HG02885 (cell line): ENCODE measurements at regions not wholly inside any gene's neighbourhood (a gene's known extent, or its start where the extent isn't known, plus 50 kb on each side); places are given as distances from the start of the nearest gene placed in this dataset.
"Not testable (repeated sequence)": the region's sequence is repeated elsewhere in the genome, so short reads cannot be mapped to it uniquely, and the experiment has no call there.

ENCODE experiments used
- ATAC-seq: cut with Tn5 transposase; IDR thresholded peaks from one replicate; pipeline ENCODE4 v1.9.1; 2021; ENCODE audit warnings: mild to moderate bottlenecking; ENCODE audit not compliant: unreplicated experiment, poor library complexity

DNA sequence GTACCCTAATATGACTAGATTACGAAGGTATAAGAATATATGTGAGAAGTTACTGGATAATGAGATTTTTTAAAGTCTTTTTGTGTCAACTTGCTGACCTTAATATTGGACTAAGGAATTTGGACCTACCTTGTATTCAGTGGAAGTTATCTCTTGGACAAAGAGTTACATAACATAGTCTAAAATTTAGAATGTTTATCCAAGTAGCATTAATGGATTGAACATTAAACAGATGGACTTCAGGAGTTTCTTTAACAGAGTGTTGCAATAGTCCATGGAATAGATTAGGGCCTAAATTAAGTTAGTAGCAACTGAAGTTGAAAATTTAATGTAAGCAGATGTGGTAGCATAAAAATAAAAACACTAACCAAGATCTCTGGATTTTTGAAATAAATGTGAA is 266.4 kb downstream of the PYDC2 start:
- ATAC-seq, result no peak

DNA sequence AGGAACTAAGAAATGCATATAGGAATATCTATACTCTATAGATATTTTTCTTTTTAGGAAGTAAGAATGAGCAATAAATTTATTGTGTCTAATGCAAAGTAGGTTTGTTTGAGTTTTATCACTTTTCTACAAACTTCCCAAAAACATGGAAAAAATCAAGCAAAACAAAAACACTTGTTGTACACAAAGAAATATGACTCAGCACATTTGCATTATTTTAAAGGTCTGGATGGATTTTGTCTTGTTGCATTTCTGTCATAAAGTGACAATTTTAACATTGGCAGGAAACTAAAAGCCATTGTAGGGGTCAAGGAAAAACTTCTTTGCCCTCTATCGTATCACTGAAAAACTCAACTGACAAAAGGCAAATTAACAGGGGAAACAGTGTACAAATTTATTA is 267.2 kb downstream of the PYDC2 start:
- ATAC-seq, result no peak

DNA sequence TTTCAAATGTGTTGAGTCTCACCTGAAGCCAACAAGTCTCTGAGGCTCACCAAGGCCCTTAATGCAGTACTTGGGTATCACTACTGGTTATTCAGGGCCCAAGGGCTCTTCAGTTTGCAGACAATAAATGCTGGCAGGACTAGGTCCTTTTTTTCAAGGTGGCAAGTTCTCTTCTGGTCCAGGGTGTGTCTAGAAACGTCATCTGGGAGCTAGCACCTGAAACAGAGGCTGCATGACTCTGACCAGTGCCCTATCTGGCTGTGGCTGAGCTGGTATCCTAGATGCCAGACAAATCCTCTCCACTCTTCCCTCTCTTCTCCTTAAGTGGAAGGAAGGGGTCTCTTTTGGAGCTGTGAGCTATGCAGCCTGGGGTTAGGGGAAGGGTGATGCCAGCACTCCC is 276.8 kb downstream of the PYDC2 start:
- no peak for ATAC-seq

DNA sequence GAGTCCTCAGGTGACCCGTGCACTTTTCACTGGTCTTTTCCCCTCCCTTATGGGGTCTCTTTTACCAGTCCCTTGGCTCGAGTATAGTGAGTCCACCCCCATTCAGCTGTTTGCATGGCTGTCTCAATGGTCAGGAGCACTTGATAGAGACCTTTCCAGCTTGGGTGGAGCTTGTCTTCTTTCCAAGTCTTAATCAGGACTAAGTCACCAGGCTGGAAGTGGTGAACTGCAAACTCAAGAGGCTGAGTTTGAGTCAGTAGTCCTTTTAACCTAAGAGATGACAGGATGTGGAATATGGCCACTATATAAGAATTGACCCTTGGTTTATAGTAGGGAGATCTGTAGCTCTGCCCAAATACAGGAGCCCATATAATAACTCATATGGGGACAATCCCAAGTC is 279.7 kb downstream of the PYDC2 start:
- no peak for ATAC-seq

DNA sequence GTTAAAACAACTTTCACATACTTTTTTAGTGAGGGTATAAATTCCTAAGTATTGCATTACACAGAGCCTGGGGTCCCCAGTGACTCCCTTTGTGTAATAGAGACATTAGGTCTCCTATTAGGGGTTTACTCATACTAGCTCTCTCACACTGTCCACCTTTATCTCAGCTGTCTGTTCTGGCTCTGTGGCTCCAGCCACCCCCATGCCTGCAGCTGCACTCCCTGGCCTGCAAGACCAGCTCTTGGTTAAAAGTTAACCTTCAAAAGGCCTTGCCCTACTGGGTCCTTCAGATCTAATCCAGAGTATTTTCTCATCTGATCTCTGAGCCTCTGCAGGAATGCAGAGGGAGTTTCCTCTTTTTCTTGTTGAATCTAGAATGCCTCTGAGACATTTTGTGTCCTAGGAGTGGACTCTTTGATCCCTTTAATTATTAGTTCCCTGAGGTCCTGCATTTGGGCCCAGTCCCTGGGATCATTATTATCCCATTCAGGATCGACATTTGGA is 280.9 kb downstream of the PYDC2 start:
- not testable (repeated sequence) for ATAC-seq

DNA sequence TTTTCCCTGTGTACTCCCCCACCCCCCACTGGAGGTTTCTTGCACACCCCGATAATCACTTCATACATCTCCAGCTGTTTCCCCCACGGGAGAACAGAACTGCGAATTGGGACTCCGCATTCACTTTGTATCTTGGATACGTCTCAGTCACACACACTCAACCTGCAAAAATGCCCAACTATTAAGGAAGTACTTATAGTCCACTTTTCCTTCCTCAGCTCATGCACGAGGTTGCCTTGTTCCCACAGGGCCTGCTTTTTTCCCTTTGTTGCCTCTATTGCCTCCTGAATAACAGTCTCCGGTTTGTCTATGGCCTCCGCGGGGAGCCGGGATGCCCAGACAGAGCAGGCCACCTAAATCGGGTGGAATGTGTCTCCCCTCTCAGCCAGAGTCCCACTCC is 282.3 kb downstream of the PYDC2 start:
- no peak for ATAC-seq

DNA sequence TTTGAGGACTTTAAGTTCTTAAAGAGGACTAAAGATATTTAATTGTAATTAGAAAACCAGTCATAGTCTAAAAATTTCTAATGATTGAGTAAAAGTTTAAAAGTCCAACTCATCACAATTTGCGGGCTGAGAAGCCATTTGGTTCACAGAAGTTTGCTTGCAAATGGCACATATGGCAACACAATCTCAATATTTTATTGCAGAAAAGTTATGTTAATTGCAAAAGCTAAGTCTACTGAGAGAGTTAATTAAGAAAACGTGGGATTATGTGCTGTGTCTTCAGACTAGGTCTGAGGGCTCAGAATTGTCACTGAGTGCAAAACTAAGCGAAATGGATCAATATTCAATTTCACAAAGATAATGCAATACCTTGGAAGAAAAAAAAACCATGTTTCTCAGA is 289.7 kb downstream of the PYDC2 start:
- no peak for ATAC-seq

DNA sequence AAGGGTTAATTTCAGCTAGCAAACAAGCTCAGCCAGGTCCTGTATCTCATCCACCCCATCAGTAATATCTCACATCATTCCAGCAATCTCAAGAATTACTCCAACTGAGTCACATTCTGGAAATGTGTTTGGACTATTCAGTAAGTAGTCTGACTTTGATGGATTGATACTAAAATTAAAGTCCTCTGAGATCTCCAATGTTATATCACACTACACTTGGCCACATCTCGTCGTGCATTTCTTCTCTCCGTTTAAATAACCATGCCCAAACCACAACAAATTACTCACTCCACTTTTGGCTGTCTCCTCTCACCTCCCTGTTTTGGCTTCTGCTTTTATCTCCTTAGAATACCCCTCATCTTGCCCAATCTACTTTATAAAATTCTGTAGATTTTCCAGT is 292.2 kb downstream of the PYDC2 start:
- no peak for ATAC-seq

DNA sequence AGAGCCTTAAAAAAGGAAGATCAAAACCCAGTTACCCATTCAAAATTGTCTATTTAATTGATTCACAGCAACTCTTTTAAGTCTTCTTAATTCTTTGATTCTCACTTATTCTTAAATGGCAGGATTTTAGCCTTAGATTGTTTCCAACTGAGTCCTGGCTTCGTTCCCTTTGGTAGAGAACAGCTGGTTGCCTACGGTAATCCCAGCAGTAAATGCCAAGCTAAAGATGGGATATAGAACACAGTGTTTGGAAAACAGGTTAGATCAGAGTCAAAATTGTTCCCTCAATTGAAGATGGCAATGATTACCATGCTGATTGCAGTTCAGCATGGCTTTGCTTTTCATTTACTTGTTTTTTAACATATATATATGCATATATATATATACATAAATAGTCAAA is 300.9 kb downstream of the PYDC2 start:
- no peak for ATAC-seq

DNA sequence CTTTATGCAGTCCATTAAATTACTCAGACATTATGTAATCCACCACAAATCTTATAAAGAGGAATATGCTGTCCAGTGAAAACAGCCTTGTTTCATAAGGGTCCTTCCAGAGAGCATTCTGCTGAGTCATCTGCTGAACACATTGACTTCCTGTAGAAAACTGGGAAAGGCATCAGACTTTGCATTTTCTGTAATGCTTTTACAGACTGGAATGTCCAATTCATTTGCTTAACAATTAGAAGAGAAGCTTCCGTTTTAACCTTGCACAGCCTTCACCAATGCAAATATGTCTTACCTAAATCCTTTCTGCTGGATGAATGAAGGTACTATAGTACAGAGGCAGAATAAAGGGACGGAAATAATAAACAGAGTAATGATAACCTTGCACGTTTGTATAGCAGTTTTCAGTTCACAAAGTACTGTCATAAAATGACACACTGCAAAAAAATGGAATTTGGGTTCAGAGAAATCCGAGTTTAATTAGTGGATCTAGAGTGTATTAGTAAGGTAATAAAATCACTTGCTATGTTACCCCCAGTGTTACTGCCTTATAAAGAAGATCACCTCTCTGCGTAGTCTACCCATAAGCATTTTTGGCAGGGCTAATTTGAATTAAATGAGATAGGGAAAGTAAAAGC is 301.5 kb downstream of the PYDC2 start:
- no peak for ATAC-seq

DNA sequence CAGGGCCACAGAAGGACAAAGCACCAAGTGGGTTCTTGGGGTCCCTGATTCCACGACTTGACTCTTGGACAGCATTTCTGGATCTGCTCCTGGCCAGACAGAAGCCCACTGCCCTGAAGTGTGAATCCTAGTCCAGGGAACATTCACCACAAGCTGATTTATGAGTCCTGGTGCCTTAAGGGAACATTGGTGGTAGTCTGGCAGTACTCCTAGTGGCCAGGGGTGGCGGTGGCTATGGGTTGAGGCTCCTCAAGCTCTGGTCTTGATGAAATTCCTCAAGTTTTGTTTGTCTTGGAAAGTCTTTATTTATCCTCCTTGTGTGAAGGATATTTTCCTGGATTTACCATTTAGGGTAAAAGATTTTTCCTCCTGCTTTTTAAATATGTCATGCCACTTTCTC is 307.5 kb downstream of the PYDC2 start:
- ATAC-seq, result no peak

DNA sequence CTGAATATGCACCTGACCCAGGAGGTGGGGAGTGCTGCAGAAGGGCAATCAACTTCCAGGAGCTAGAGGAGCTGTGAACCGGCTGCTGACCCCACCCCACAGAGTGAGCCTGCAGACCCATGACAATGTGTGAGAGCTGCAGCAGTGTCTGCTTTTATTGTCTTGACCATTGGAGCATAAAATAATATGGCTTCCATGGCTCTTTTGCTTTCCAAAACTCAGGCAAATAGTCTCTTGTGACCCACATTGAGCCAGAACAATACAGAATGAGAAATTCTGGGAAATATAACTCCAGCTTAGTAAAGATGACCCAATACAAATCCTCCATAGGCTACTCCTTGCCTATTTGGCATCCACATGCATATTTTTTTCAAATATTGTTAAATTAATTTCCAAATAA is 309.6 kb downstream of the PYDC2 start:
- ATAC-seq, result no peak

DNA sequence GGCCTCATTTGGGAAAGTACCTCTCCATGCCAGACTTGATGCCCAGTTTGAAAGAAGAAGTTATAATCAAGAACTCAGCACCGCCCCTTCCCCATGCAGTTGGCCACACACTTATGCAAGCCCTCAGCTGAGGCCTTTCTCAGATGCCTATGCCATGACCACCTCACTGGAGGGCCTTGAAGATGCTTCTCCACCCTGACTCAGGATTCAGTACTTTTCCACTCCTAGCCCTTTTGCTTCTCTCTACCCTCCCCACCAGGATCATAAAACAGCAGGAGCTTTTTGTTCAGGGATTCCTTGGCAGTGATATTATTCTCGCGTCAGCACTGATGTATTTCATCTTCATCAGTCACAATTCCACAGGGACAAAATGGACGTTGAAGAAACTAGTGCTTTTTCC is 313.5 kb downstream of the PYDC2 start:
- no peak for ATAC-seq

DNA sequence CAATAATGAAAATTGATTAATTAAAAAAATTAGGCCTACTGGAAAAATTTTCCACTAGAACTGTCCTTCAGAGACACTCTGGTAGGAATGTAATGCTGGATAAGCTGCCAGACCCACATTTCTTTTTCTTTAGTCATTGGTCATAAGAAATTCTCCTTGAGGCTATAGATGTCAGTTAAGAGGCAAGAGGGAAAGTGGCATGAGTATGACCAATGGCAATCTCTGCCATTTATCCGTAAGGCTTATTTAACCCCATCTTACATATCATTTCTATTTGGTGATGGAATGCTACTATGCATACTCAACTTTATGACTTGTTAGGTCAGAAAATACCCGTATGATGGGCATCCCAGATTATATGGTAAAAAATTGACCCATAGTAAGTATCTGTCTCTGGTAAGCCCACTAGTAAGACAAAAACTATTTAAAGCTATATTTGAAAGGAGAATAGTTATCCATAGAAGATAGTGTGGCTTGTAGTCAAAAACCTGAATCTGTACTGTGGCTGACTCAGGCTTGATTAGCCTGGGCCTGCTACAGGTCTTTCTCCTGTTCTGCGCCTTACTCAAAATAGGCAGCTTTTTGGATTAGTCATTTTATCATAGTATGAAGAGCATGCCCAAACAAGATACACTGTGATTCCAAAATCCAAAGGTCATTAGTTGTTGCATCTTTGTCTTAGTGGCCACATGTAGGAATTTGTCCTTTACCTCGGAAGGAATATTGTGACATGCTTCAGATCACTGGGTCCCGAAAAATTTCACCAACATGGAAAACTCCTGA is 314.7 kb downstream of the PYDC2 start:
- ATAC-seq, result no peak

DNA sequence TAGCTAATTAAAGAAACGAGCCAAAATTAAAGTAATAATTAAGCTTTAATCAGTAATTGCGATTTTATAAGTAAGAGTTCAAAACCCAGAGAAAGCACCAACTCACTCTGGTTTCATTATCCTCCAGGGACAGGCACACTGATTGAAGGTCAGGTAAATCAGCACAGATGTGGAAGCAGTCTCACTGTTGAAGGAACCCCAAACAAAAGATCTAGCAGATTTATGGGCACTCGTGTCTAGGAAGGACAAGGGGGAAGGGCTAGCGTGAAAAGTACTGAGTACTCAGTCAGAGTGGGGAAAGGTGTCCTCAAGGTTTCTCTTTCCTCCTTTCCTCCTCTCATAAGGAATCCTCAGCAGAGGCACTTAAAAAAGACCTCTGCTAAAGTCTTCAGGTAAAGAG is 320.1 kb downstream of the PYDC2 start:
- ATAC-seq, result no peak

DNA sequence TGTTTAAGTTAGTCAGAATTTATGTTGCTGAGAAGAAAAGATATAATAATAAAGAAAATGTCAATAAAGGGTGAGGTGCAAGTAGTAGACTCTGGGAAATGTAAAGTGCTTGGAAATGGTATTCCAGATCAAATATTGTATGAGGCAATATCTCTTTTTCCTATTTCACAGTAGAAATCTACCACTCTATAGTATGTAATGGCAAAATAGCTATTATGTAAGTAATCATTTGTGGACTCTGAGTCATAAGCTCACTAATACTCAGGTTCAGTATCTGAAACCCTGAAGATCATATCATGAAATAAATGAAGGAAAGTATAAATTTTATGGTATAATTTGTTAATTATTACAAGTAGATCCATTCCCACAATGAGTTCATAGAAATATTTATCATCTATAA is 322.1 kb downstream of the PYDC2 start:
- no peak for ATAC-seq

DNA sequence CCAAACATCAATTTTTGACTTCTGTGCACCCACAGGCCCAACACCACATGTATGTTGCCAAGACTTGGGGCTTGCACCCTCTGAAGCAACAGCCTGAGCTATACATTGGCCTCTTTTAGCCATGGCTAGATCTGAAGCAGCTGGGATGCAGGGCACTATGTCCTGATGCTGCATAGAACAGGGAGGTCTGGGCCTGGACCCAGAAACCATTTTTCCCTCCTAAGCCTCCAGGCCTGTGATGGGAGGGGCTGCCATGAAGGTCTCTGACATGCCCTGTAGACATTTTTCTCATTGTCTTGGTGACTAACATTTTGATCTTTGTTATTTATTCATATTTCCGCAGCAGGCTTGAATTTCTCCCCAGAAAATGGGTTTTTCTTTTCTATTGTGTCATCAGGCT is 330.0 kb downstream of the PYDC2 start:
- ATAC-seq, result no peak

DNA sequence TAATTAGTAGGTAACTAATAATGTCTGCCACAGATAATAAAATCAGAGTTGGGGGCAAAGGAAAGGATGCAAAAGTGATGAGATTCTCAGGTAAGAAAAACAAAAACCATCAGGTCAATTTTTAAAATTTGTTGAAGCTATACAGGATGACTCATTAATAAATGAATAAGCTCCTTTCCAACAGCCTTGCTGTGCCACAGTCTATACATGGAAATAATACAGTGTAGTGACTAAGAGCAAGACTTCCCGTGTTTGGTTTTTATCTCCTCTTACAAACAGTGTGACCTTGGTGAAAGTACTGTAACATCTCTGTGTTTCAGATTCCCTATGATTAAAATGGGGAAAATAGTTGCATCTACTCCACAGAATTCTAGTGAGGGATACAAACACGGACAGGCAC is 331.6 kb downstream of the PYDC2 start:
- no peak for ATAC-seq

DNA sequence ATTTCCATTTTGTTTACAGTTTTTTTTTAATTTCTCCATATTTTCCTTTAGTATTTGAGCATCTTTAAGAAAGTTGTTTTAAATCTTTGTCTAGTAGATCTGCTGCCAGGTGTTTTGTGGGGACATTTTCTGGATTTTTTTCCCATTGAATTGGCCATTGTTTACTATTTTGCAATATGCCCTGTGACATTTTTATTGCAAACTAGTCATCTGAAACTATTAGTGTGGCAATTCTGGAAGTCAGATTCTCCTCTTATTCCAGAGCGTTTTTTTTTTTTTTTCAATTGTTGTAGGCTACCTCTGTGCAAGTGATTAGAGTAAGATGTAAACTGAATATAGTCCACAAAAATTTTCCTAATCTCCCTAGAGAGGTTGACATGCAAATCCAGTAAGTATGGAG is 334.2 kb downstream of the PYDC2 start:
- no peak for ATAC-seq

DNA sequence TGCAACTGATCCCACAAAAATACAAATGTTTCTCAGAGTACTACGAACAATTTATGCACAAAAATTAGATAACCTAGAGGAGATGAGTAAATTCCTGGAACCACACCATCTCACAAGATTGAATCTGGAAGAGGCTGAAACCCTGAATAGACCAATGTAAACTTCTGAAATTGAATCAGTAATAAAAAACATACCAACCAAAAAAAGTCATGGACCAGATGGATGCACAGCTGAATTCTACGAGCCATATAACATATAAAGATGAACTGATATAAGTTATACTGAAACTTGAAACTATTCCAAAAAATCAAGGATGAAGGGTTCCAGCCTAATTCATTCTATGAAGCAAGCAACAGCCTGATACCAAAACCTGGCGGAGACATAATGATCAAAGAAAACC is 336.3 kb downstream of the PYDC2 start:
- ATAC-seq, result no peak

DNA sequence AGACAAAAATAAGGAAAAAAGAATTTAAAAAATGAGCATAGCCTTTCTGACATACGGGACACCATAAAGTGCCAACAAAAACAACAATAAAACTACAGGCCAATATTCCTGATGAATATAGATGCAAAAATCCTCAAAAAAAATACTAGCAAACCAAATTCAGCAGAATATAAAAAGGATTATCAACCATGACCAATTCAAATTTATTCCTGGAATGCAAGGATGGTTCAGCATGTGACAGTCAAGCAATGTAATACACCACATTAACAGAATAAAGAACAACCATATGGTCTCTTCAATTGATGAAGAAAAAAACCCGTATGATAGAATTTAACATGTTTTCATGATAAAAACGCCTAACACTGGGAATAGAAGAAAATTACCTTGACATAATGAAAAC is 341.7 kb downstream of the PYDC2 start:
- ATAC-seq, result no peak

DNA sequence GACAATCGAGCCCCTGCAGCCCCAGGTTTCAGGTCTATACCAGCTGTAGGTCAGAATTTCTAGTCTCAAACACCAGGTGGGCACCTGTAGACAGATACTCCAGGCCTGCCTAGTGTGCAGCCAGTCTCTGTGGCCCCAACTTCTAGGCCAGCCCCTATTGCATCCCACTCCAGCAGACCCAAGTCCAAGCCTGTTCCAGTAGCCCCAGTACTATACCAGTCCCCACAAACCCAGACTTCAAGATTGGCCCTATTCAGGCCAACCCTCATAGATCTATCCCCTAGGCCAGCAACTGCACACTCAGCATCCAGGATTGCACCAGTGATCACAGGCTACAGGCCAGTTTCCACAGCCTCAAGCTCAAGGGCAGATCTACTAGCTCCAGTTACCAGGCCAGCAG is 344.0 kb downstream of the PYDC2 start:
- no peak for ATAC-seq
